GM19372 (cell line): ENCODE measurements at regions not wholly inside any gene's neighbourhood (a gene's known extent, or its start where the extent isn't known, plus 50 kb on each side); places are given as distances from the start of the nearest gene placed in this dataset.

Source experiments
- ATAC-seq: cut with Tn5 transposase; IDR thresholded peaks from one replicate; pipeline ENCODE4 v1.9.1; 2021; ENCODE audit warnings: mild to moderate bottlenecking, low read depth, moderate library complexity; ENCODE audit not compliant: unreplicated experiment

GRCh38 chr1:172944931-172945330 is 105.8 kb downstream of the TNFSF18 start:
- no peak for ATAC-seq

DNA sequence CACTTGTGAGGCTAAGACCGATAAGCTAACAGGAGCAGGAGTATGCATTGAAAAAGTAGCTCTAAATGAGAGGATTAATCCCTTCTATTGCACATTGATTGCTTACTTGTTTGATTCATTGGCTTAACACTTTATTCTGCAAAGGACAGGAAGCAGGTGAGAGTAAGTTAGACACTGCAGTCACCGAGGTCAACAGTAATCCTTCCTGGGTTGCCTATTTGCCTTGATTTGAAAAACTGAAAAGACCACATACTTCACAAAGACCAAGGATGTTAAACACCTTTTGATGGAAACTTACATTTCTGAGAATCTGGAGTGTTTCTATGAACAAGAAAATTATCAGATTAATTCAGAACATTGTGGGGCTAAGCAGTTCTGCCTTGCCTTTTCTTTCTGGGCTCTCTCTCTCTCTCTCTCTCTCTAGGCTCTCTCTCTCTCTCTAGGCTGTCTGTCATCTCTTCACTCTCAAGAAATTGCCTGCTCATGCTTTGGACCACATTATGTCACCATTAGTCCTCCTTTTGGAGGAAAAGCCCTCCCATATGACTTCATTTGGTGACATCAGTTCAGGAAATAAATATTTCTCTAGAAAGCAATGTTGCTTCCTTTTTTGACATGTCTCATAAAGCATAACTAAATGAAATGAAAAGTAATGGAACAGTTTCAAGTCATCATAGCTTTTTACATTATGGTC is 103.8 kb downstream of the TNFSF18 start:
- no peak for ATAC-seq

- no peak for ATAC-seq
These were observed 102.3 kb downstream of the TNFSF18 start for GRCh38 chr1:172948457-172948856.

- ATAC-seq: no peak
These were observed 101.6 kb downstream of the TNFSF18 start for GRCh38 chr1:172949096-172949495.

DNA sequence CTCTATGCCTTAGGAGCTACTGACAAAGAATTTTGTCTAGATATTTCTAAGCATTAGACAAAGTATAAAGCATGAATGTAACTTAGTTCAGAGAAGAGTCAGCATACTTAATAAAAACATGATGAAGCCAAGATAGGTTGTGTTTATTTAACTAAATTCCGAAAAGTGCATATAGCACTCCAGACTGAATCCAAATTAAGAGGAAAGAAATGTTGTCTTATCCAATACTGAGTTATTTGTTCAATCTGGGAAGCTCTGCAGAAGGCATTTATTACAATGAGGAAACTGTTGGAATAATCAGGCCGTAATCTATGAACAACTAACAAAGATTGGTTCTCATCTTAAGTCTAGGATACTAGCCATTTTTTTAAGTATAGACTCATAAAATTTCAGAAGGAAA is 100.2 kb downstream of the TNFSF18 start:
- no peak for ATAC-seq

GRCh38 chr1:172951730-172952365 is 98.9 kb downstream of the TNFSF18 start:
- ATAC-seq: no peak

GRCh38 chr1:172952516-172952915 is 98.2 kb downstream of the TNFSF18 start:
- ATAC-seq: no peak

DNA sequence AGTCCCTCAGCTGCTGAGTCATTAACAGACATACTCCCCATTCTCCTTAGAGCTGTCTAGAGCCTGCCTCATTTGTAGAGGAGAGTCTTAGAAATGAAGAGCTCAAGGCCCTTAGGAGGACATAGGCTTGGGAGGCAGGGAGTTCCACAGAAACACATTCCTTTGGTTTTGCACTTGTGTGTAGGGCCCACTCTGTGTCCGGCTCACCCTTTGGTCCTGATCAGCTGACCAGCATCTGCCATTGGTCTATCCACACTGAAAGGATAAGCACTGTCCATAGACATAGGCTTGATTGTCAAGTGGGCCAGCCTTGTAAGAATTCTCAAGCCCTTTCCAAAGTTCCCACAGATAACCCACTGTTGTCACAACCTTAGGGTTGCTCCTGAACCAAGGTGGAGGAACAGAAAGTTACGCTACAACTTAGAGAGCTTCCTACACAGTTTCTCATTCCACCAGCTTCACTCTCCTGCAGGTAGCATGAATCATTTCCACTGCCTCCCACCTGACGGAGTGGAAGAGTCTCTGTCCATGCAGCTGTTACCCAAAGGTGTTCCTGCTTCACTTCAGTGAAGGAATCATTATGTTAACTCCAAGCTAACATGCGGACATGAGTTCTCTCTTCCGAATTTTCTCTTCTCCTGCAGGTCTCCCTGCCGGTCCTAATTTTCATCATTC is 96.1 kb downstream of the TNFSF18 start:
- ATAC-seq: no peak

- no peak for ATAC-seq
These were observed 95.5 kb downstream of the TNFSF18 start for GRCh38 chr1:172955161-172955815.

DNA sequence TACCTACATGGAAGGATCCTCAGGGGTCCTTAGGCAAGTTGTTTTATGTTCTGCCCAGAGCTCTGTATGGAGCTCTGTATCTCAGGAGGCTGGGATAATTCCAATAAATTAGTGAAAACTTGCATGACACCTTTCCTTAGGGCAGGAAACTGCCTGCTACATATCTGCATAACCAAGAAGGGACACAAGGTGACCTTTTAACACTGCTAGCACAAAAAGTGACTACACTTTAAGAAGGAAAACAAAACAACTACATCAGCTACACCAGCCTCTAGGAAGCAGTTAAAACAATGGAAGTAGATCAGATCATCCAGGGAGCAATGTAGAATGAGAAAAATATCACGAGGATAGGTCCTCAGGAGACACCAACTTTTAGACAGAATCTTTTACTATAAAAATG is 93.9 kb downstream of the TNFSF18 start:
- ATAC-seq: no peak

DNA sequence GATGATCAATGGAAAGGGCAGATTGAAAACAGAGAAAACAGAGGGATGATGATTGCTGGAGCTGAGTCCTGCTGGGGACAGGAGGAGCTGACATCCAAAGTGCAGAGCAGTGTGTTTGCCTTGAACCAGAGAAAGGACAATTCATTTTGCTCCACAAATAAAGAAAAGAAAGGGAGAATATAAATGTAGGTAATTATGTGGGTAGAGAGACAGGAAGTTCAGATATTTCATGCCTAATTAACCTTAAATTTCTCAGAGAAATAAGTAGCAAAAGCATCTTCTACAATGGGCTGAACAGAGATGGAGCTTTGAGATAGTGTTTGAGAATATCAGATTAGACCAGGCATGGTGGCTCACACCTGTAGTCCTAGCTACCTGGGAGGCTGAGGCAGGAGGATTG is 93.2 kb downstream of the TNFSF18 start:
- ATAC-seq: no peak

DNA sequence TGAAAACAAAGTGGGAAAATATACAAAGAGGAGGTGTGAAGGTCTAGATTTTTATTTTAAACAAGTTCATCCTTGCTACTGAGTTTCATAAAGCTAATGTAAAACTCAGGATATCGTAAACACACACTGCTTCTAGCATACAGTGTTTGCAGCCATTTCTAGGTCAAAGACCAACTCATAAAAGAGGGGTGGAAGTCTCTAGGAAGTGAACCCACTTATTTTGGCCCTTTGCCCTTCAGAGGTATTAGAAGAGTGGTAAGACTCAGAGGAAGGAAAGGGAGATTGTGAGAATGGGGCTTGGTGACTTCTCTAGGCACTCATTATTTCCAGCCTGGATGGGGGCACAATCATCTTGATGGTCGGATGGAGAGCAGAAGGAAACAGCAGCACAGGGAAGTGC is 91.2 kb downstream of the TNFSF18 start:
- no peak for ATAC-seq

- no peak for ATAC-seq
These were observed 90.7 kb downstream of the TNFSF18 start for GRCh38 chr1:172960019-172960418.

DNA sequence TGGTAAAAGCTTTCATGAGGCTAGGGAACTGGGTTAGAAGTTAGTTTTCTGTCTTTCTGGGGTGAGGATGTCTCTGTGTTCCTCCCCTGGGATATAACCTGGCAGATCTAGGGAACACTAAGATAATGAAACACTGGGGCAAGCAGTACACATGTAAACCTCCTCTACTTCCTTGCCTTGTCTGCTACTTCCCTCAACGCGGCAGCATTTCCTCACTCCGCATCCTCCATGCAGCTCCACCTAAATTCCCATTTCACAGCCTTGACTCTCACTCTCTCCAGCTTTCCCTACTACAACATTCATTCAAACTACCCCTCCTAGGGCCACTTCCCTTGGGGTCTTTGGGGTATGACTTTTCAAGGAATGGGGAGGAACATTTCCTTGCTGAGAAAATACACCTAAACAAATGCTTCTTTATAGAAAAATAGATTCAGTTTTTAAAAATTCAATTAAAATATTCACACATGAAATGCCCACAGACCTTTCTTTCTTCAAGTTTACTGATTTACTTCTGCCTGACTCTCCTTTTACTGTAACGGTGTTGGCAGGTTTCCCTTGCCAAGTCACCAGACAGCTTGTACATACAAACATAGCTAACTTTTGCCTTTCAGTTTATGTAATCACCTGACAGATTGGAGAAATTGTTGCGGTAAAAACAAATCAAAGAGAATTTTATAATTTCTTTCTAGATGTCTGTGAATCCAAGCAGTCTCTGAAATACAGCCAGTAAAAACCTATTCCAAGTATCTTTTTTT is 90.1 kb downstream of the TNFSF18 start:
- ATAC-seq: no peak

DNA sequence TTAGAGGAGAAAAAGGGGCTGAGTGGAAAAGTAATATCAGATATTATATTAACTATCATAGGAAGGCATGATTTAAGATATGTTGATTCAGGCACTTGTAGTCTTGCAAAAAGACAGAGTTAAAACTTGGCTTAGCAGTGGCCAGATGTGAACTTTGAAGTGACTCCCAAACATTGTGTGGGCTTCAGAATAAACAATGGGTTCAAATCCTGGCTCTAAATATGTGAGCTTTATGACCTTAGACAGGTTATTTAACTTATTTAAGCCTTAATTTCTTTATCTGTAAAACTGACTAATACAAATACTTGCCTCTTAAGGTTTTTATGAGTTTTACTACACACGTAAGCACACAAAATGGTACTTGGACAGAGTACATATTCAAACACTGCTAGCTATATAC is 85.9 kb downstream of the TNFSF18 start:
- ATAC-seq: no peak

DNA sequence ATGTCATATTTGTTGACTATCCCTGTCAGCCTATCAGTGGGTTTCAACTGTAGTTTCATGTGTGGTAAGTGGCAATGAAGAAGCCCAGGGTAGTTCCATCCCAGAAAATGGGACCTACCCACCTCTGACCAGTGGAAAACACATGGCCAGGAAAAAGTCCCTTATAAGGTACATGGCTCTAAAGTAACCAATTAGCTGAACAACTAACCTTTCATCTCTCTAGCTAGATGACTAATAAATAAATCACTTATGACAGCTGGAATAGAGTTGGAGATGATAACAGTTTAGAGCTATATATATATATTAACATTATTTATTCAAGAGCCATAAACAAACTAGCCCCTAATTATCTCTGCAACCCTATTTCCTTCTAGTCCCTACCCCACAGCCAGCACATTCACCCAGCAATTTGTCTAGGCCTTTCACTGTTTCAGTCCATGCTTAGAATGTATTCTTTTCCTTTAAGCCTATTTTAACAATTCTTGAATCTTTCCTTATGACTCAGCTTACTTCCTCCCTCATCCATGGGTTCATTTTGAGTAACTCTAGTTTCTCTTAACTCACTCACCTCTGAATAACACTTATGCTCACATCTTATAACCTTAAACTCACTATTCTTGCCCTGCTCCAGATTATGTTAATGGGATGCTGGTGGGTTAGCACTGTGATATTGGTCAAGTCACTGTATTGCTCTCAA is 83.7 kb downstream of the TNFSF18 start:
- ATAC-seq: no peak

- ATAC-seq: no peak
These were observed 82.8 kb downstream of the TNFSF18 start for GRCh38 chr1:172967936-172968335.

- ATAC-seq: no peak
These were observed 81.1 kb downstream of the TNFSF18 start for GRCh38 chr1:172969611-172970010.

DNA sequence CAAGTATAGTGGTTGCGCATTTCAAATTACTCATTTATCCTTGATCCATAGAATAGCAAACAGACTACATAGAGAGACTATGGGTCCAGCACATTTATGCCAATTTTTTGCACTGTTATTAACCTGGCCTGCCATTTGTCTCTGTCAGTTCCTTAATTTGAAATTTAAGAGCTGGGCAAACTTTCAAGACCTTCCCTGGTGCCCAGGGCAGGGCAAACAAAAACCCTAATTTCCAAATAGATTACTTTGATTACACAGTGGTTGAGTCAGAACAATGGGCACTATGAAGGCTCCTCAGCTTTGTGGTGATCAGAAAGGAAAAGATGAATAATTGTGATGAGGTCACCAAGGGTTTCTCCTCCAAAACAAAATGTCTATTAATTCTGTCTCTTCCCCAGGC is 80.6 kb downstream of the TNFSF18 start:
- ATAC-seq: no peak

- ATAC-seq: no peak
These were observed 79.5 kb downstream of the TNFSF18 start for GRCh38 chr1:172971241-172971640.
